ENCODE measurements at regions not wholly inside any gene's neighbourhood (a gene's known extent, or its start where the extent isn't known, plus 50 kb on each side); places are given as distances from the start of the nearest gene placed in this dataset.

DNA sequence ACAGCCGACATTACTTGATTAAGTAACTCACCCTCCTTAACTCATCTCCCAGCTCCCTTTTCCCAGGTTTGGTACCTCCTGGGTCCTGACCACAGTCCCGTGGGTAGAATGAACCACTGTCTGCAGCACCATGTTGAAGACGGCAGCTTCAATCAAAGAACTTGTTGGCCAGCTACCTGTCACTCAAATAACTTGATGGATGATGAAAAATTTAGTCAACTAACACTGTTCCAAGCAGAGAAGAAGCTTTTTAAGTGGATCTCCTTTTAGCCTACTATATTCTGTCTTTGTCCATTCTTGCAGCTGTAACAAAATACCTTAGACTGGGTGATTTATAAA is 138.4 kb upstream of the F3 start:
- Histone ChIP-seq H3K27me3 (ENCODE audit: control insufficient read depth, insufficient read depth, low read length) (no peaks in the 10 kb centered on the region), H3K27ac (ENCODE audit: low read depth in 2 of 2, low read length in 2 of 2) (no peak overlapping the region), H3K4me1 (ENCODE audit: control insufficient read depth in 2 of 3, insufficient read depth in 2 of 3, low read depth in 1 of 3, low read length in 3 of 3) (no peaks in the 10 kb centered on the region), H3K4me3 (ENCODE audit: low read length in 3 of 3) (no peak overlapping the region), H3K9me3 (ENCODE audit: control insufficient read depth in 2 of 3, insufficient read depth in 1 of 3, low read length in 3 of 3) (no peaks in the 10 kb centered on the region), H3K9ac (ENCODE audit: low read length in 3 of 3) (no peak overlapping the region), H3K36me3 (ENCODE audit: control insufficient read depth in 2 of 3, insufficient read depth in 3 of 3, low read length in 3 of 3) (no peaks in the 10 kb centered on the region)
- DNase-seq (no peak), FAIRE-seq (no peak)
- intact Hi-C loops (cut with DNase I), result no loop called here
- TF ChIP-seq, protein P1, sequence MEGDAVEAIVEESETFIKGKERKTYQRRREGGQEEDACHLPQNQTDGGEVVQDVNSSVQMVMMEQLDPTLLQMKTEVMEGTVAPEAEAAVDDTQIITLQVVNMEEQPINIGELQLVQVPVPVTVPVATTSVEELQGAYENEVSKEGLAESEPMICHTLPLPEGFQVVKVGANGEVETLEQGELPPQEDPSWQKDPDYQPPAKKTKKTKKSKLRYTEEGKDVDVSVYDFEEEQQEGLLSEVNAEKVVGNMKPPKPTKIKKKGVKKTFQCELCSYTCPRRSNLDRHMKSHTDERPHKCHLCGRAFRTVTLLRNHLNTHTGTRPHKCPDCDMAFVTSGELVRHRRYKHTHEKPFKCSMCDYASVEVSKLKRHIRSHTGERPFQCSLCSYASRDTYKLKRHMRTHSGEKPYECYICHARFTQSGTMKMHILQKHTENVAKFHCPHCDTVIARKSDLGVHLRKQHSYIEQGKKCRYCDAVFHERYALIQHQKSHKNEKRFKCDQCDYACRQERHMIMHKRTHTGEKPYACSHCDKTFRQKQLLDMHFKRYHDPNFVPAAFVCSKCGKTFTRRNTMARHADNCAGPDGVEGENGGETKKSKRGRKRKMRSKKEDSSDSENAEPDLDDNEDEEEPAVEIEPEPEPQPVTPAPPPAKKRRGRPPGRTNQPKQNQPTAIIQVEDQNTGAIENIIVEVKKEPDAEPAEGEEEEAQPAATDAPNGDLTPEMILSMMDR (IDR thresholded peaks at IDR 0.05; ENCODE audit: borderline replicate concordance, extremely low read depth, insufficient read depth), result no peak

- intact Hi-C loops (cut with DNase I), result no loop called here
- no peaks in the 10 kb centered on the region for H3K27me3 ChIP-seq (ENCODE audit: control insufficient read depth, insufficient read depth, low read length)
- no peak overlapping the region for H3K4me3 ChIP-seq (ENCODE audit: low read length in 3 of 3)
Measured at GRCh38 chr1:94679332-94680038, 137.9 kb upstream of the F3 start.

DNA sequence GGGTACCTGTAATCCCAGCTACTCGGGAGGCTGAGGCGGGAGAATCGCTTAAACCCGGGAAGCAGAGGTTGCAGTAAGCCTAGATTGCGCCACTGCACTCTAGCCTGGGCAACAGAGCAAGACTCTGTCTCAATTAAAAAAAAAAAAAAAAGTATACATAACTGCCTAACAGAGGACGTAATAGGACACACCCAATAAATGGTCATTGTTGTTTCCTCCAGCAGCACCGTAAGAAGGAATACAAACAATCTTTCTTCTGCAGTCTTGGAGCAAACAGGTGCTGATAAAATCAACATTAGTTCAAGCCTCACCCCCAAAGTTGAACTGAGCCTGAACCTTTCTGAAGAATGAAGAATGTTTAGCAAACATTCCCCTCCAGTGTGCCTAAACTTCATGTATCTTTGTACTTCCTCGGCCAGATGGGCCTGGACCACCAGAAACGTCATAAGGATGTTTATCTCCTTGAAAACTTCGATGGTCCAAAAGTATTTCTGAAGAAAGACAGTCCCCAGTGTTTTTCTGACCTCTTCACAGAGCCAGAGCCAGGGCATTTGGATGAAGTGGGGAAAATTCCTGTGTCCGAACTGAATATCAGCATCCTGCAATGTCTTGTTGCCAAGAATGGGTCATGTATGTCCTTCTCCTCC is 136.8 kb upstream of the F3 start:
- Histone ChIP-seq H3K27me3 (ENCODE audit: control insufficient read depth, insufficient read depth, low read length) (no peaks in the 10 kb centered on the region), H3K36me3 (ENCODE audit: control insufficient read depth in 2 of 3, insufficient read depth in 3 of 3, low read length in 3 of 3) (no peaks in the 10 kb centered on the region), H3K4me1 (ENCODE audit: control insufficient read depth in 2 of 3, insufficient read depth in 2 of 3, low read depth in 1 of 3, low read length in 3 of 3) (no peaks in the 10 kb centered on the region), H3K9ac (ENCODE audit: low read length in 3 of 3) (no peak overlapping the region), H3K27ac (ENCODE audit: low read depth in 2 of 2, low read length in 2 of 2) (no peak overlapping the region), H3K9me3 (ENCODE audit: control insufficient read depth in 2 of 3, insufficient read depth in 1 of 3, low read length in 3 of 3) (no peaks in the 10 kb centered on the region), H3K4me3 (ENCODE audit: low read length in 3 of 3) (no peak overlapping the region)
- TF ChIP-seq, protein P1 (IDR thresholded peaks at IDR 0.05; ENCODE audit: borderline replicate concordance, extremely low read depth, insufficient read depth), result no peak
- DNase-seq, result no peak
- FAIRE-seq, result no peak
- intact Hi-C loops (cut with DNase I), result no loop called here

More at GRCh38 chr1:94679332-94680038, 137.9 kb upstream of the F3 start:
- FAIRE-seq, result no peak
- H3K36me3 ChIP-seq (ENCODE audit: control insufficient read depth in 2 of 3, insufficient read depth in 3 of 3, low read length in 3 of 3), result no peaks in the 10 kb centered on the region
- H3K27ac ChIP-seq (ENCODE audit: low read depth in 2 of 2, low read length in 2 of 2), result no peak overlapping the region
- DNase-seq, result no peak
- H3K9me3 ChIP-seq (ENCODE audit: control insufficient read depth in 2 of 3, insufficient read depth in 1 of 3, low read length in 3 of 3), result no peaks in the 10 kb centered on the region
- TF ChIP-seq, protein P1 (IDR thresholded peaks at IDR 0.05; ENCODE audit: borderline replicate concordance, extremely low read depth, insufficient read depth), result no peak
- no peaks in the 10 kb centered on the region for H3K4me1 ChIP-seq (ENCODE audit: control insufficient read depth in 2 of 3, insufficient read depth in 2 of 3, low read depth in 1 of 3, low read length in 3 of 3)
- no peak overlapping the region for H3K9ac ChIP-seq (ENCODE audit: low read length in 3 of 3)

Data from kidney (tissue), 13 donors.